MM.1S (cell line): ENCODE measurements at regions not wholly inside any gene's neighbourhood (a gene's known extent, or its start where the extent isn't known, plus 50 kb on each side); places are given as distances from the start of the nearest gene placed in this dataset.

ENCODE experiments used
- DNase-seq: peaks from one replicate; pipeline ENCODE4 v3.0.0-alpha.2; 2015
- H2AFZ ChIP-seq: fragments of 300-600 bp; sonication (generic); 2 replicates; pipeline ENCODE4 v1.6.0; 2016; ENCODE audit warnings: antibody characterized with exemption, low read length
- H3F3A ChIP-seq: fragments of 300-600 bp; sonication (generic); 2 replicates; pipeline ENCODE4 v1.6.1; 2016; ENCODE audit warnings: mild to moderate bottlenecking, antibody characterized with exemption, low read length, moderate library complexity, mixed read lengths; ENCODE audit not compliant: insufficient read depth
- H3K27ac ChIP-seq: fragments of 300-600 bp; sonication (generic); 2 replicates; pipeline ENCODE4 v1.5.1; 2016; ENCODE audit warnings: mild to moderate bottlenecking, low read length
- H3K27me3 ChIP-seq: fragments of 300-600 bp; sonication (generic); replicated peaks from 2 replicates; pipeline ENCODE4 v1.6.0; 2016; ENCODE audit warnings: low read length; ENCODE audit not compliant: insufficient read depth
- H3K36me3 ChIP-seq: fragments of 300-600 bp; sonication (generic); replicated peaks from 2 replicates; pipeline ENCODE4 v1.6.1; 2016; ENCODE audit warnings: mild to moderate bottlenecking, low read length, mixed read lengths; ENCODE audit not compliant: insufficient read depth
- H3K4me1 ChIP-seq: fragments of 300-600 bp; sonication (generic); 2 replicates; pipeline ENCODE4 v1.6.1; 2016; ENCODE audit warnings: low read length, mixed read lengths
- H3K4me2 ChIP-seq: fragments of 300-600 bp; sonication (generic); 2 replicates; pipeline ENCODE4 v1.6.0; 2016; ENCODE audit warnings: low read depth, low read length
- H3K4me3 ChIP-seq: fragments of 300-600 bp; sonication (generic); 2 replicates; pipeline ENCODE4 v1.5.1; 2016; ENCODE audit warnings: low read length, mixed read lengths
- H3K79me2 ChIP-seq: fragments of 300-600 bp; sonication (generic); 2 replicates; pipeline ENCODE4 v1.6.1; 2016; ENCODE audit warnings: mixed run types, low read length, mixed read lengths
- H3K9ac ChIP-seq: fragments of 300-600 bp; sonication (generic); 2 replicates; pipeline ENCODE4 v1.6.1; 2016; ENCODE audit warnings: low read length, mixed read lengths
- H3K9me2 ChIP-seq: fragments of 300-600 bp; sonication (generic); replicated peaks from 2 replicates; pipeline ENCODE4 v1.6.1; 2016; ENCODE audit warnings: mild to moderate bottlenecking, low read length, mixed read lengths; ENCODE audit not compliant: insufficient read depth
- H3K9me3 ChIP-seq: fragments of 300-600 bp; sonication (generic); replicated peaks from 2 replicates; pipeline ENCODE4 v1.6.1; 2016; ENCODE audit warnings: mild to moderate bottlenecking, low read length, mixed read lengths; ENCODE audit not compliant: insufficient read depth
- H4K20me1 ChIP-seq: fragments of 300-600 bp; sonication (generic); 2 replicates; pipeline ENCODE4 v1.6.1; 2016; ENCODE audit warnings: mild to moderate bottlenecking, low read length, moderate library complexity, mixed read lengths; ENCODE audit not compliant: insufficient read depth
- CTCF ChIP-seq: fragments of 300-600 bp; sonication (generic); IDR thresholded peaks from 2 replicates; pipeline ENCODE4 v1.5.1; 2016; ENCODE audit warnings: antibody characterized with exemption, low read length, mixed read lengths
- EZH2 ChIP-seq: fragments of 300-600 bp; sonication (generic); optimal IDR thresholded peaks from 2 replicates; pipeline ENCODE3; 2017; ENCODE audit warnings: low read depth, mild to moderate bottlenecking, antibody characterized with exemption, low read length, mixed read lengths
- EZH2phosphoT487 ChIP-seq: fragments of 300-600 bp; sonication (generic); IDR thresholded peaks from 2 replicates; pipeline ENCODE4 v1.6.1; 2018; ENCODE audit warnings: antibody characterized with exemption, low read length

DNA sequence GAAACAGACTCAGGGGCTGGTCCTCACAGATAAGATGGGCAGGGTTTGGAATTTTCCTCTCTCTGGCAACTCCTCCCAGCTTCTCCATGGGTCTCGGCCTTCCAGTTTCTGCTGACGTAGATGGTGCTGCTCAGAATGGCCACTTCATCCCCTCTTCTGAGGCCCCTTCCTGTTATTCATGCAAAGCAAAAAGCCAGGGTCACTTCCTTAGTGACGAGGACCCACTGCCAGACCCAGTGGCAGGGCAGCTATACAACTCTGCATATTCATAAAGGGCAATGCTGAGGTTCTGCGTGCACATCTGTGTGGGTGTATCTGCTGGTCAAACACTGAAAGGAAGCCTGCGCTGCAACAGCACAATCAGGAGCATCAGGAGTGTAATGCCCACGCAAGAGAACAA, 108.8 kb downstream of the WSCD1 start:
- no peak overlapping the region for H2AFZ ChIP-seq
- H3K4me1 ChIP-seq: no peaks in the 10 kb centered on the region
- H3K9ac ChIP-seq: no peak overlapping the region
- no peaks in the 10 kb centered on the region for H3F3A ChIP-seq
- no peak overlapping the region for H3K4me2 ChIP-seq
- no peak overlapping the region for H3K4me3 ChIP-seq
- no peaks in the 10 kb centered on the region for H4K20me1 ChIP-seq
- H3K27me3 ChIP-seq: no peaks in the 10 kb centered on the region
- H3K79me2 ChIP-seq: no peaks in the 10 kb centered on the region
- no peak for TF ChIP-seq EZH2
- no peak for TF ChIP-seq CTCF
- no peak for TF ChIP-seq EZH2phosphoT487
- H3K9me2 ChIP-seq: no peaks in the 10 kb centered on the region
- H3K27ac ChIP-seq: no peak overlapping the region
- H3K9me3 ChIP-seq: no peaks in the 10 kb centered on the region
- DNase-seq: no peak
- no peaks in the 10 kb centered on the region for H3K36me3 ChIP-seq

DNA sequence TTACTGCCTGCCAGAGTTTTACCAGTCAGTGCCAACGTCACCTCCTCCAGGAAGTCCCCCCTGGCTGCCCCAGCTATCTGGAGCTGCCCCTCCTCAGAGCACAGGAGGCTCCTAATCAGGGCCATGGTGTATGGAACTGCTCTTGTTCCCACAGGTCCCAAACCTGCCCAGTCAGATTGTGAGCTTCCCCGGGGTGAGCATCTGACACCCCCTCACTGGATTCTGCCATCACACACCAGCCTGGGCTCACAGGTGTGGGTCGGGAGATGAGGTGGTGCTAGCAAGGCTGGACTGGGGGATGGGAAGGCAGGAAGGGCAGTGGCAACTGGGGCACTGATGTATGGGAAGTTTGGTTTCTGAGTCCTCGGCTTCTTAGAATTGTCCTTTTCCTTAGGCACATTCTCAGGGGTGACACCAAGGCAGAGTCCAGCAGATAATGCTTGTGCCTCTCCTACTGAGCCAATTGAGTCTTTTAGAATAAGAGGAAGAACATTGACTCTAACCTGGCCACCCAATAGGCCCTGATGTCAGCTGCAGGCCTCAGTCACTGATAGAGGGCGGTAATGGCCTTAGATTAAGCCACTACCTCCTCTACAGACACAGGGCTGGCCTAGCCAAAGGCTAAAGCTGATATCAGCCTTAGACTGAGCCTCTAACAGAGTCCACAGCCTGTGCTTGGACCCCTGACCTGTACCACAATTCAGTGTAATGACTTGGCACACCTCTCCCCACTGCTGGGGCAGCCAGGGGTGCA, 107.9 kb downstream of the WSCD1 start:
- Histone ChIP-seq H3K9me2 (no peaks in the 10 kb centered on the region), H3K4me1 (no peaks in the 10 kb centered on the region), H3F3A (no peaks in the 10 kb centered on the region), H3K9ac (no peak overlapping the region), H4K20me1 (no peaks in the 10 kb centered on the region), H2AFZ (no peak overlapping the region), H3K79me2 (no peaks in the 10 kb centered on the region), H3K36me3 (no peaks in the 10 kb centered on the region), H3K4me3 (no peak overlapping the region), H3K9me3 (no peaks in the 10 kb centered on the region), H3K27ac (no peak overlapping the region), H3K4me2 (no peak overlapping the region), H3K27me3 (no peaks in the 10 kb centered on the region)
- TF ChIP-seq EZH2: no peak
- TF ChIP-seq EZH2phosphoT487: no peak
- no peak for TF ChIP-seq CTCF
- DNase-seq: no peak
